Sigmoid colon (tissue), 4 donors: ENCODE measurements at regions not wholly inside any gene's neighbourhood (a gene's known extent, or its start where the extent isn't known, plus 50 kb on each side); places are given as distances from the start of the nearest gene placed in this dataset.

Experiments used
- CTCF ChIP-seq, 4 experiments: fragments of 450-650 bp in 3 of 4; fragments of 200-600 bp in 1 of 4; IDR thresholded peaks; one replicate each; pipeline ENCODE4 v1.5.1; 2016 to 2019; ENCODE audit warnings: antibody characterized with exemption in 4 of 4, mild to moderate bottlenecking in 3 of 4, moderate library complexity in 2 of 4
- EP300 ChIP-seq, 4 donors: sonication (generic); formaldehyde crosslinking; IDR thresholded peaks; one replicate each; pipeline ENCODE4 v1.6.1; 2017; ENCODE audit warnings: antibody characterized with exemption in 4 of 4
- POLR2A ChIP-seq, 2 donors: fragments of 450-650 bp; IDR thresholded peaks; one replicate each; pipeline ENCODE4 v1.6.1; 2016; ENCODE audit warnings: antibody characterized with exemption in 2 of 2, mild to moderate bottlenecking in 2 of 2, moderate library complexity in 2 of 2
- POLR2AphosphoS5 ChIP-seq, 4 donors: sonication (generic); formaldehyde crosslinking; IDR thresholded peaks; one replicate each; pipeline ENCODE4 v1.6.1; 2017; ENCODE audit warnings: antibody characterized with exemption in 4 of 4

GRCh38 chr5:6943197-6944112 is 230.2 kb downstream of the TENT4A start:
- TF ChIP-seq CTCF (IDR thresholded peaks at IDR 0.05) = no peak
- TF ChIP-seq POLR2A (IDR thresholded peaks at IDR 0.05) = no peak
- no peak for TF ChIP-seq POLR2AphosphoS5 (IDR thresholded peaks at IDR 0.05)
- no peak for TF ChIP-seq EP300 (IDR thresholded peaks at IDR 0.05)
